H1 (cell line): ENCODE measurements at regions not wholly inside any gene's neighbourhood (a gene's known extent, or its start where the extent isn't known, plus 50 kb on each side); places are given as distances from the start of the nearest gene placed in this dataset.

Source experiments
- ASH2L ChIP-seq: fragments of 200-600, 300-600 bp; sonication (generic); IDR thresholded peaks from one replicate; pipeline ENCODE4 v1.7.1; 2017; ENCODE audit warnings: low read length
- SIN3A ChIP-seq, 2 experiments: IDR thresholded peaks in 1 of 2; conservative IDR thresholded peaks in 1 of 2; 2 replicates each; pipeline ENCODE4 v1.6.1; 2011 to 2012; ENCODE audit warnings: low read length in 2 of 2, improper control_type of control experiment in 1 of 2, low read depth in 1 of 2, mild to moderate bottlenecking in 1 of 2
- SP1 ChIP-seq: IDR thresholded peaks from 2 replicates; pipeline ENCODE4 v1.6.1; 2011; ENCODE audit warnings: low read depth, low read length
- TAF7 ChIP-seq: optimal IDR thresholded peaks from 2 replicates; pipeline ENCODE3; 2011; ENCODE audit warnings: low read depth, mild to moderate bottlenecking, inconsistent platforms, low read length, moderate library complexity, borderline replicate concordance
- TF ChIP-seq, protein P1 (sequence below): fragments of 300-600 bp; sonication (generic); IDR thresholded peaks from 2 replicates; pipeline ENCODE4 v1.7.1; 2012; ENCODE audit warnings: low read length, moderate library complexity, mild to moderate bottlenecking, inconsistent platforms; ENCODE audit not compliant: insufficient replicate concordance

DNA sequence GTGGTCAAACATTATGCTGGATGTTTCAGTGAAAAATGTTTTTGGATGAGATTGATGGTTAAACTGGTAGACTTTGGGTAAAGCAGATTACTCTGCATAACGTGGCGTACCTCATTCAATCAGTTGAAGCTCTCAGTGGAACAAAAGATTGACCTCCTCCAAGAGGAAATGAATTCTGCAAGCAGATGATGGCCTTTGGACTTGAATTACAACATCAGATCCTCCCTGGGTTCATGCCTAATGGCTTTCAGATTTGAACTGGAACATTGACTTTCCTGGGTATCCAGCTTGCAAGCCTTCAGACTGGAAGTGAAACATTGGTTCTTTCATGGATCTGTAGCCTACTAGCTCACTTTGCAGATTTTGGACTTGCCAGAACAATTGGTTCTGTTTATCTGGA is 169.3 kb upstream of the MALRD1 start (continued):
- TF ChIP-seq, protein P1, sequence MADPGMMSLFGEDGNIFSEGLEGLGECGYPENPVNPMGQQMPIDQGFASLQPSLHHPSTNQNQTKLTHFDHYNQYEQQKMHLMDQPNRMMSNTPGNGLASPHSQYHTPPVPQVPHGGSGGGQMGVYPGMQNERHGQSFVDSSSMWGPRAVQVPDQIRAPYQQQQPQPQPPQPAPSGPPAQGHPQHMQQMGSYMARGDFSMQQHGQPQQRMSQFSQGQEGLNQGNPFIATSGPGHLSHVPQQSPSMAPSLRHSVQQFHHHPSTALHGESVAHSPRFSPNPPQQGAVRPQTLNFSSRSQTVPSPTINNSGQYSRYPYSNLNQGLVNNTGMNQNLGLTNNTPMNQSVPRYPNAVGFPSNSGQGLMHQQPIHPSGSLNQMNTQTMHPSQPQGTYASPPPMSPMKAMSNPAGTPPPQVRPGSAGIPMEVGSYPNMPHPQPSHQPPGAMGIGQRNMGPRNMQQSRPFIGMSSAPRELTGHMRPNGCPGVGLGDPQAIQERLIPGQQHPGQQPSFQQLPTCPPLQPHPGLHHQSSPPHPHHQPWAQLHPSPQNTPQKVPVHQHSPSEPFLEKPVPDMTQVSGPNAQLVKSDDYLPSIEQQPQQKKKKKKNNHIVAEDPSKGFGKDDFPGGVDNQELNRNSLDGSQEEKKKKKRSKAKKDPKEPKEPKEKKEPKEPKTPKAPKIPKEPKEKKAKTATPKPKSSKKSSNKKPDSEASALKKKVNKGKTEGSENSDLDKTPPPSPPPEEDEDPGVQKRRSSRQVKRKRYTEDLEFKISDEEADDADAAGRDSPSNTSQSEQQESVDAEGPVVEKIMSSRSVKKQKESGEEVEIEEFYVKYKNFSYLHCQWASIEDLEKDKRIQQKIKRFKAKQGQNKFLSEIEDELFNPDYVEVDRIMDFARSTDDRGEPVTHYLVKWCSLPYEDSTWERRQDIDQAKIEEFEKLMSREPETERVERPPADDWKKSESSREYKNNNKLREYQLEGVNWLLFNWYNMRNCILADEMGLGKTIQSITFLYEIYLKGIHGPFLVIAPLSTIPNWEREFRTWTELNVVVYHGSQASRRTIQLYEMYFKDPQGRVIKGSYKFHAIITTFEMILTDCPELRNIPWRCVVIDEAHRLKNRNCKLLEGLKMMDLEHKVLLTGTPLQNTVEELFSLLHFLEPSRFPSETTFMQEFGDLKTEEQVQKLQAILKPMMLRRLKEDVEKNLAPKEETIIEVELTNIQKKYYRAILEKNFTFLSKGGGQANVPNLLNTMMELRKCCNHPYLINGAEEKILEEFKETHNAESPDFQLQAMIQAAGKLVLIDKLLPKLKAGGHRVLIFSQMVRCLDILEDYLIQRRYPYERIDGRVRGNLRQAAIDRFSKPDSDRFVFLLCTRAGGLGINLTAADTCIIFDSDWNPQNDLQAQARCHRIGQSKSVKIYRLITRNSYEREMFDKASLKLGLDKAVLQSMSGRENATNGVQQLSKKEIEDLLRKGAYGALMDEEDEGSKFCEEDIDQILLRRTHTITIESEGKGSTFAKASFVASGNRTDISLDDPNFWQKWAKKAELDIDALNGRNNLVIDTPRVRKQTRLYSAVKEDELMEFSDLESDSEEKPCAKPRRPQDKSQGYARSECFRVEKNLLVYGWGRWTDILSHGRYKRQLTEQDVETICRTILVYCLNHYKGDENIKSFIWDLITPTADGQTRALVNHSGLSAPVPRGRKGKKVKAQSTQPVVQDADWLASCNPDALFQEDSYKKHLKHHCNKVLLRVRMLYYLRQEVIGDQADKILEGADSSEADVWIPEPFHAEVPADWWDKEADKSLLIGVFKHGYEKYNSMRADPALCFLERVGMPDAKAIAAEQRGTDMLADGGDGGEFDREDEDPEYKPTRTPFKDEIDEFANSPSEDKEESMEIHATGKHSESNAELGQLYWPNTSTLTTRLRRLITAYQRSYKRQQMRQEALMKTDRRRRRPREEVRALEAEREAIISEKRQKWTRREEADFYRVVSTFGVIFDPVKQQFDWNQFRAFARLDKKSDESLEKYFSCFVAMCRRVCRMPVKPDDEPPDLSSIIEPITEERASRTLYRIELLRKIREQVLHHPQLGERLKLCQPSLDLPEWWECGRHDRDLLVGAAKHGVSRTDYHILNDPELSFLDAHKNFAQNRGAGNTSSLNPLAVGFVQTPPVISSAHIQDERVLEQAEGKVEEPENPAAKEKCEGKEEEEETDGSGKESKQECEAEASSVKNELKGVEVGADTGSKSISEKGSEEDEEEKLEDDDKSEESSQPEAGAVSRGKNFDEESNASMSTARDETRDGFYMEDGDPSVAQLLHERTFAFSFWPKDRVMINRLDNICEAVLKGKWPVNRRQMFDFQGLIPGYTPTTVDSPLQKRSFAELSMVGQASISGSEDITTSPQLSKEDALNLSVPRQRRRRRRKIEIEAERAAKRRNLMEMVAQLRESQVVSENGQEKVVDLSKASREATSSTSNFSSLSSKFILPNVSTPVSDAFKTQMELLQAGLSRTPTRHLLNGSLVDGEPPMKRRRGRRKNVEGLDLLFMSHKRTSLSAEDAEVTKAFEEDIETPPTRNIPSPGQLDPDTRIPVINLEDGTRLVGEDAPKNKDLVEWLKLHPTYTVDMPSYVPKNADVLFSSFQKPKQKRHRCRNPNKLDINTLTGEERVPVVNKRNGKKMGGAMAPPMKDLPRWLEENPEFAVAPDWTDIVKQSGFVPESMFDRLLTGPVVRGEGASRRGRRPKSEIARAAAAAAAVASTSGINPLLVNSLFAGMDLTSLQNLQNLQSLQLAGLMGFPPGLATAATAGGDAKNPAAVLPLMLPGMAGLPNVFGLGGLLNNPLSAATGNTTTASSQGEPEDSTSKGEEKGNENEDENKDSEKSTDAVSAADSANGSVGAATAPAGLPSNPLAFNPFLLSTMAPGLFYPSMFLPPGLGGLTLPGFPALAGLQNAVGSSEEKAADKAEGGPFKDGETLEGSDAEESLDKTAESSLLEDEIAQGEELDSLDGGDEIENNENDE: no peak
- no peak for TF ChIP-seq ASH2L
- TF ChIP-seq SP1: no peak
- no peak for TF ChIP-seq SIN3A (conservative IDR thresholded peaks at IDR 0.05 in 1 of 2, IDR thresholded peaks at IDR 0.05 in 1 of 2; ENCODE audit: low read depth in 1 of 2, low read length in 2 of 2)
- no peak for TF ChIP-seq TAF7
